ENCODE measurements at regions not wholly inside any gene's neighbourhood (a gene's known extent, or its start where the extent isn't known, plus 50 kb on each side); places are given as distances from the start of the nearest gene placed in this dataset.
"Not testable (repeated sequence)": the region's sequence is repeated elsewhere in the genome, so short reads cannot be mapped to it uniquely, and the experiment has no call there.

GRCh38 chr1:220444586-220444985, 83.3 kb upstream of the MARK1 start:
- TF ChIP-seq GABPA (IDR thresholded peaks at IDR 0.05; ENCODE audit: low read depth, low read length); GABPA (CRISPR knock-in tag; IDR thresholded peaks at IDR 0.05; ENCODE audit: low read depth); NONO (IDR thresholded peaks at IDR 0.05); NONO (CRISPR knock-in tag; conservative IDR thresholded peaks at IDR 0.05); MTA1 (CRISPR knock-in tag; IDR thresholded peaks at IDR 0.05; ENCODE audit: borderline replicate concordance); RBM22 (optimal IDR thresholded peaks at IDR 0.05; ENCODE audit: low read length); ZNF629 (CRISPR knock-in tag; conservative IDR thresholded peaks at IDR 0.05); POLR2A (IDR thresholded peaks at IDR 0.05; ENCODE audit: insufficient read depth in 1 of 2, low read depth in 2 of 2, low read length in 2 of 2); CEBPB (IDR thresholded peaks at IDR 0.05; ENCODE audit: borderline replicate concordance, low read depth, low read length): not testable (repeated sequence)
- TF ChIP-seq, protein P1, sequence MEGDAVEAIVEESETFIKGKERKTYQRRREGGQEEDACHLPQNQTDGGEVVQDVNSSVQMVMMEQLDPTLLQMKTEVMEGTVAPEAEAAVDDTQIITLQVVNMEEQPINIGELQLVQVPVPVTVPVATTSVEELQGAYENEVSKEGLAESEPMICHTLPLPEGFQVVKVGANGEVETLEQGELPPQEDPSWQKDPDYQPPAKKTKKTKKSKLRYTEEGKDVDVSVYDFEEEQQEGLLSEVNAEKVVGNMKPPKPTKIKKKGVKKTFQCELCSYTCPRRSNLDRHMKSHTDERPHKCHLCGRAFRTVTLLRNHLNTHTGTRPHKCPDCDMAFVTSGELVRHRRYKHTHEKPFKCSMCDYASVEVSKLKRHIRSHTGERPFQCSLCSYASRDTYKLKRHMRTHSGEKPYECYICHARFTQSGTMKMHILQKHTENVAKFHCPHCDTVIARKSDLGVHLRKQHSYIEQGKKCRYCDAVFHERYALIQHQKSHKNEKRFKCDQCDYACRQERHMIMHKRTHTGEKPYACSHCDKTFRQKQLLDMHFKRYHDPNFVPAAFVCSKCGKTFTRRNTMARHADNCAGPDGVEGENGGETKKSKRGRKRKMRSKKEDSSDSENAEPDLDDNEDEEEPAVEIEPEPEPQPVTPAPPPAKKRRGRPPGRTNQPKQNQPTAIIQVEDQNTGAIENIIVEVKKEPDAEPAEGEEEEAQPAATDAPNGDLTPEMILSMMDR (CRISPR knock-in tag; IDR thresholded peaks at IDR 0.05) = not testable (repeated sequence)
- TF ChIP-seq, protein P2, sequence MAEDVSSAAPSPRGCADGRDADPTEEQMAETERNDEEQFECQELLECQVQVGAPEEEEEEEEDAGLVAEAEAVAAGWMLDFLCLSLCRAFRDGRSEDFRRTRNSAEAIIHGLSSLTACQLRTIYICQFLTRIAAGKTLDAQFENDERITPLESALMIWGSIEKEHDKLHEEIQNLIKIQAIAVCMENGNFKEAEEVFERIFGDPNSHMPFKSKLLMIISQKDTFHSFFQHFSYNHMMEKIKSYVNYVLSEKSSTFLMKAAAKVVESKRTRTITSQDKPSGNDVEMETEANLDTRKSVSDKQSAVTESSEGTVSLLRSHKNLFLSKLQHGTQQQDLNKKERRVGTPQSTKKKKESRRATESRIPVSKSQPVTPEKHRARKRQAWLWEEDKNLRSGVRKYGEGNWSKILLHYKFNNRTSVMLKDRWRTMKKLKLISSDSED (CRISPR knock-in tag; IDR thresholded peaks at IDR 0.05) = not testable (repeated sequence)
